Ovary (tissue), 7 donors: ENCODE measurements at regions not wholly inside any gene's neighbourhood (a gene's known extent, or its start where the extent isn't known, plus 50 kb on each side); places are given as distances from the start of the nearest gene placed in this dataset.

Experiments used
- DNase-seq, 5 donors: peaks; one replicate each; pipeline ENCODE4 v3.0.0-alpha.2; 2019 to 2020
- H3K27ac ChIP-seq, 2 donors: fragments of 200-600 bp; one replicate each; pipeline versions ENCODE4 v1.5.1 to v1.8.0; 2019 to 2022
- H3K27me3 ChIP-seq: fragments of 200-600 bp; one replicate; pipeline ENCODE4 v1.8.0; 2022
- H3K36me3 ChIP-seq: fragments of 200-600 bp; sonication (generic); one replicate; pipeline ENCODE4 v1.5.1; 2019
- H3K4me1 ChIP-seq: one replicate; pipeline ENCODE4 v1.8.1; 2013; ENCODE audit warnings: mild to moderate bottlenecking, moderate library complexity; ENCODE audit not compliant: insufficient read depth
- H3K4me3 ChIP-seq: fragments of 200-600 bp; sonication (generic); one replicate; pipeline ENCODE4 v1.5.1; 2017
- H3K9me3 ChIP-seq, 2 donors: fragments of 200-600 bp in 1 of 2; sonication (generic) in 1 of 2; one replicate each; pipeline versions ENCODE4 v1.5.1 to v1.8.1; 2013 to 2019; ENCODE audit warnings: mild to moderate bottlenecking in 1 of 2, moderate library complexity in 1 of 2
- CTCF ChIP-seq, 3 donors: fragments of 450-650 bp in 2 of 3; fragments of 200-600 bp in 1 of 3; IDR thresholded peaks; one replicate each; pipeline versions ENCODE4 v1.5.1 to v1.8.0; 2016 to 2022; ENCODE audit warnings: antibody characterized with exemption in 3 of 3, mild to moderate bottlenecking in 1 of 3
- EP300 ChIP-seq: sonication (generic); formaldehyde crosslinking; IDR thresholded peaks from one replicate; pipeline ENCODE4 v1.6.1; 2017; ENCODE audit warnings: antibody characterized with exemption
- POLR2A ChIP-seq: fragments of 450-650 bp; IDR thresholded peaks from one replicate; pipeline ENCODE4 v1.6.1; 2017; ENCODE audit warnings: antibody characterized with exemption, mild to moderate bottlenecking, moderate library complexity
- WGBS, 3 donors: extraction: QIAGEN DNeasy Blood & Tissue Kit in 1 of 3; methylation state at CpG; one replicate each; pipeline versions ENCODE4 v1.1.5 to v1.1.7; 2013 to 2017; 5-methylcytosine and 5-hydroxymethylcytosine counted together
- intact Hi-C, 4 donors: fragments of 100-400 bp; cut with DNase I; formaldehyde crosslinking; loops; one replicate each; pipeline versions ENCODE4 v1.11.0 to v1.15.1; 2022 to 2023
- donor health status: DM: no; HTN: no; CAD: no; lungs with moderate emphysema.
- donor health status: DM: no; HTN: no; CAD: no.
- donor health status: Bipolar disorder and iron deficiency.
- donor health status: DM: no; HTN: no; CAD: no.
- donor health status: DM: yes; HTN: yes; CAD: no.

- no peak for TF ChIP-seq CTCF (IDR thresholded peaks at IDR 0.05)
- H3K27me3 ChIP-seq: no peaks in the 10 kb centered on the region
- intact Hi-C loops: no loop called here
- 5 to 8% (median 7%) methylated on average over 15 of the region's 15 CpGs for WGBS, 3 donors
- no peak overlapping the region for H3K4me3 ChIP-seq
- no peak overlapping the region for H3K27ac ChIP-seq
- H3K36me3 ChIP-seq: no peaks in the 10 kb centered on the region
- DNase-seq: no peak
- H3K4me1 ChIP-seq: no peaks in the 10 kb centered on the region
- no peaks in the 10 kb centered on the region for H3K9me3 ChIP-seq
Measured at GRCh38 chr6:97669191-97670031, 386.4 kb upstream of the MMS22L start.

GRCh38 chr6:97674802-97675201 is 391.8 kb upstream of the MMS22L start:
- no peak for DNase-seq
- intact Hi-C loops: no loop called here
- Histone ChIP-seq H3K9me3 (no peaks in the 10 kb centered on the region), H3K4me3 (no peak overlapping the region), H3K27me3 (no peaks in the 10 kb centered on the region), H3K4me1 (no peaks in the 10 kb centered on the region), H3K36me3 (no peaks in the 10 kb centered on the region), H3K27ac (no peak overlapping the region)
- 66 to 86% (median 80%) methylated on average over 3 of the region's 3 CpGs for WGBS, 3 donors
- no peak for TF ChIP-seq EP300
- no peak for TF ChIP-seq CTCF (IDR thresholded peaks at IDR 0.05)
- TF ChIP-seq POLR2A: no peak

- no peak for DNase-seq
- H3K4me1 ChIP-seq: no peaks in the 10 kb centered on the region
- no peaks in the 10 kb centered on the region for H3K36me3 ChIP-seq
- H3K4me3 ChIP-seq: no peak overlapping the region
- no peaks in the 10 kb centered on the region for H3K9me3 ChIP-seq
- no peak overlapping the region for H3K27ac ChIP-seq
- TF ChIP-seq EP300 (no peak), POLR2A (no peak), CTCF (IDR thresholded peaks at IDR 0.05) (no peak)
- WGBS, 3 donors: 71 to 87% (median 84%) methylated on average over 2 of the region's 2 CpGs
- no peaks in the 10 kb centered on the region for H3K27me3 ChIP-seq
- intact Hi-C loops: no loop called here
Measured at GRCh38 chr6:97677626-97678025, 394.6 kb upstream of the MMS22L start.

GRCh38 chr6:97687916-97688315 is 404.9 kb upstream of the MMS22L start:
- no peak overlapping the region for H3K27ac ChIP-seq
- H3K36me3 ChIP-seq: no peaks in the 10 kb centered on the region
- H3K4me1 ChIP-seq: no peaks in the 10 kb centered on the region
- H3K9me3 ChIP-seq: no peaks in the 10 kb centered on the region
- WGBS, 3 donors: 87 to 89% (median 89%) methylated on average over 2 of the region's 2 CpGs
- H3K4me3 ChIP-seq: no peak overlapping the region
- no peak for TF ChIP-seq CTCF (IDR thresholded peaks at IDR 0.05)
- no peaks in the 10 kb centered on the region for H3K27me3 ChIP-seq
- intact Hi-C loops: no loop called here
- DNase-seq: no peak
